ENCODE measurements at regions not wholly inside any gene's neighbourhood (a gene's known extent, or its start where the extent isn't known, plus 50 kb on each side); places are given as distances from the start of the nearest gene placed in this dataset.

GRCh38 chr6:41438746-41439145, 103.3 kb downstream of the NCR2 start:
- Histone ChIP-seq H3K4me3 (no peak overlapping the region), H3K9me3 (no peaks in the 10 kb centered on the region), H3K27me3 (peaks cover 4% of the 10 kb centered on the region), H3K36me3 (no peaks in the 10 kb centered on the region), H3K27ac (no peak overlapping the region), H3K4me1 (peaks cover 9% of the 10 kb centered on the region)
- intact Hi-C loops (cut with DNase I): no loop called here
- no peak for DNase-seq
- ATAC-seq: no peak
- no peak for TF ChIP-seq CTCF (IDR thresholded peaks at IDR 0.05)

GRCh38 chr6:41439524-41440418, 104.4 kb downstream of the NCR2 start:
- intact Hi-C loops (cut with DNase I): no loop called here
- TF ChIP-seq CTCF (IDR thresholded peaks at IDR 0.05): no peak
- peaks cover 4% of the 10 kb centered on the region for H3K27me3 ChIP-seq
- no peak overlapping the region for H3K4me3 ChIP-seq
- H3K36me3 ChIP-seq: no peaks in the 10 kb centered on the region
- H3K4me1 ChIP-seq: peaks cover 13% of the 10 kb centered on the region
- no peak overlapping the region for H3K27ac ChIP-seq
- DNase-seq (no peak), ATAC-seq (no peak)
- H3K9me3 ChIP-seq: no peaks in the 10 kb centered on the region

GRCh38 chr6:41440958-41441357, 105.2 kb upstream of the FOXP4 start:
- intact Hi-C loops (cut with DNase I): no loop called here
- peaks cover 13% of the 10 kb centered on the region for H3K4me1 ChIP-seq
- no peak overlapping the region for H3K27ac ChIP-seq
- H3K36me3 ChIP-seq: no peaks in the 10 kb centered on the region
- H3K4me3 ChIP-seq: no peak overlapping the region
- DNase-seq: no peak
- peaks cover 4% of the 10 kb centered on the region for H3K27me3 ChIP-seq
- no peak for ATAC-seq
- TF ChIP-seq CTCF (IDR thresholded peaks at IDR 0.05): no peak
- H3K9me3 ChIP-seq: no peaks in the 10 kb centered on the region

GRCh38 chr6:41441598-41442351, 104.4 kb upstream of the FOXP4 start:
- ATAC-seq (no peak), DNase-seq (no peak)
- Histone ChIP-seq H3K27me3 (peaks cover 4% of the 10 kb centered on the region), H3K27ac (no peak overlapping the region), H3K4me3 (no peak overlapping the region), H3K4me1 (peaks cover 13% of the 10 kb centered on the region), H3K9me3 (no peaks in the 10 kb centered on the region), H3K36me3 (no peaks in the 10 kb centered on the region)
- no peak for TF ChIP-seq CTCF (IDR thresholded peaks at IDR 0.05)
- intact Hi-C loops (cut with DNase I): no loop called here

- intact Hi-C loops (cut with DNase I): no loop called here
- no peak for ATAC-seq
- no peak for DNase-seq
- no peak for TF ChIP-seq CTCF (IDR thresholded peaks at IDR 0.05)
- Histone ChIP-seq H3K9me3 (no peaks in the 10 kb centered on the region), H3K4me3 (no peak overlapping the region), H3K27ac (no peak overlapping the region), H3K4me1 (peaks cover 13% of the 10 kb centered on the region), H3K27me3 (peaks cover 4% of the 10 kb centered on the region), H3K36me3 (no peaks in the 10 kb centered on the region)
These were observed 103.9 kb upstream of the FOXP4 start for GRCh38 chr6:41442352-41442672.
